Tibial nerve (tissue), 4 donors: ENCODE measurements at regions not wholly inside any gene's neighbourhood (a gene's known extent, or its start where the extent isn't known, plus 50 kb on each side); places are given as distances from the start of the nearest gene placed in this dataset.
A peak's percentile ranks its signal among the peaks of the same experiment; 100 is the strongest.

Source experiments
- DNase-seq, 2 donors: peaks; one replicate each; pipeline ENCODE4 v3.0.0-alpha.2; 2019; ENCODE audit warnings: low spot score in 2 of 2
- H3K27ac ChIP-seq, 4 donors: fragments of 200-600 bp; sonication (generic) in 3 of 4; one replicate each; pipeline ENCODE4 v1.5.1; 2017 to 2019; ENCODE audit warnings: mild to moderate bottlenecking in 1 of 4
- H3K27me3 ChIP-seq, 2 donors: fragments of 200-600 bp; sonication (generic) in 1 of 2; one replicate each; pipeline versions ENCODE4 v1.5.1 to v1.6.0; 2017 to 2019
- H3K36me3 ChIP-seq, 3 donors: fragments of 200-600 bp; sonication (generic); one replicate each; pipeline ENCODE4 v1.5.1; 2018 to 2019
- H3K4me1 ChIP-seq, 4 donors: fragments of 200-600 bp; sonication (generic) in 3 of 4; one replicate each; pipeline ENCODE4 v1.5.1; 2017 to 2019
- H3K4me3 ChIP-seq, 4 donors: fragments of 200-600 bp; sonication (generic) in 3 of 4; one replicate each; pipeline ENCODE4 v1.5.1; 2017 to 2019; ENCODE audit warnings: mild to moderate bottlenecking in 1 of 4, moderate library complexity in 1 of 4
- H3K9me3 ChIP-seq, 4 donors: fragments of 200-600 bp; sonication (generic) in 3 of 4; one replicate each; pipeline ENCODE4 v1.5.1; 2017 to 2019
- CTCF ChIP-seq, 5 experiments: fragments of 200-600 bp in 3 of 5; fragments of 450-650 bp in 2 of 5; sonication (generic) in 3 of 5; IDR thresholded peaks; one replicate each; pipeline ENCODE4 v1.5.1; 2016 to 2019; ENCODE audit warnings: antibody characterized with exemption in 5 of 5, mild to moderate bottlenecking in 3 of 5, moderate library complexity in 2 of 5
- EP300 ChIP-seq, 2 donors: sonication (generic); formaldehyde crosslinking; IDR thresholded peaks; one replicate each; pipeline ENCODE4 v1.6.1; 2017; ENCODE audit warnings: antibody characterized with exemption in 2 of 2, mild to moderate bottlenecking in 1 of 2
- POLR2A ChIP-seq, 2 donors: fragments of 450-650 bp; IDR thresholded peaks; one replicate each; pipeline ENCODE4 v1.6.1; 2017; ENCODE audit warnings: antibody characterized with exemption in 2 of 2, mild to moderate bottlenecking in 2 of 2, moderate library complexity in 2 of 2
- WGBS, 2 donors: methylation state at CpG; one replicate each; pipeline ENCODE4 v1.1.5; 2018; 5-methylcytosine and 5-hydroxymethylcytosine counted together

DNA sequence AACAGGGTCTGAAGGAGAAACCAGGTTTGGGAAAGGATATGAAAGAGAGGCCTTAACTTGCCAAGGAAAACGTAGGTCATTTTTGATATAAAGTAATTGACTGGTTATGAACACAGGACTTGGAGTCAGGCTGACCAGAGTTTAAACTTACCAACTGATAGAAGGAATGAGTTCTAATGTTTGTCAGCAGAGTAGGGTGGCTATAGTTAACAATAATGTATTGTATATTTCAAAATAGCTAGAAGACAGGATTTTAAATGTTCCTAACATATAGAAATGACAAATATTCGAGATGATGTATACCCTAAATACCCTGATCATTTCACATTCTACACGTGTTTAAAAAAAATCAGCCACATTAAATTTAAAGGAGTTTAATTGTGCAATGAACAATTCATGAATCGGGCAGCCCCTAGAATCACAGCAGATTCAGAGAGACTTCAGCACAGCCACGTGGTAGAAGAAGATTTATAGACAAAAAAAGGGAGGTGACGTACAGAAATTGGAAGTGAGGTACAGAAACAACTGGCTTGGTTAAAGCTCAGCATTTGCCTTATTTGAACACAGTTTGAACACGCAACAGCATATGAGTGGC, 52.5 kb upstream of the PLEKHG7 start:
- WGBS, 2 donors = 59 to 64% methylated on average over 7 of the region's 7 CpGs

DNA sequence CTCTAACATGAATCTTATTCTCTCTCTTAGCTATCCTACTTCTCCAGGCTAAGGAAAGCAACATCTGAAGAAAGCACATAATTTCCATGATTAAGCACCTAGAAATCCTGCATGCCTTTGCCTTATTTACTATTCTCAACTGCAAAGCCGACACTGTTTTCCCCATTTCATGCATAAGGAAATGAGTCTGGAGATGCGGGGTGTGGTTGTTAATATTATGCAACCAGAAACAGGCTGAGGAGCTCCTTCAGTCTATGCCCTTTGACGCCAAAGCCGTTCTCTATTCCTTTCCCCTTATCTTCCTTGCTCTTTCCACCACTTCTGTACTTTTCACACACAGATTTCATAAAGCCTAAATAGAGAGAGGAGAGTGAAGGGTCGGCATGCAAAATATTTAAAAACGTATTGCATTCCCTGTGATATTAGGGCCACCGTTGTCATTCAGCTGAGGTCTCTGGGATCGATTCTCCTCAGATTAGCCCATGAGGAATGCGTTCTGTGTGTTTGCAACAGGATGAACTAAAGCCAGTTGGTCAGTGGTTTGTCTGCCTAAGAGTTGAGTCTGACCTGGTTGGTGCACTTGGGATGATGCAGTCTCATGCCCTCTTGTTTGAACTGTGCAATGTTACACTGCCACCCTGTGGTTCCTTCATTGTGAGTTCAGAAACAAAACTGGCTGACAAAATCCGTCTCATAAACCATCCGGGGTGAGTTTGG, 53.1 kb upstream of the PLEKHG7 start:
- peaks cover 0 to 11% (median 2%) of the 10 kb centered on the region in 4 donors for H3K4me1 ChIP-seq
- no peak overlapping the region for H3K4me3 ChIP-seq
- TF ChIP-seq EP300 (IDR thresholded peaks at IDR 0.05) (peak in 1 of 2 donors; percentile 28), POLR2A (IDR thresholded peaks at IDR 0.05) (no peak), CTCF (IDR thresholded peaks at IDR 0.05) (peak; percentile 53 to 85 (median 74))
- H3K27me3 ChIP-seq = no peaks in the 10 kb centered on the region
- 38 to 43% methylated on average over 11 of the region's 11 CpGs for WGBS, 2 donors
- peaks cover 0 to 2% (median 0%) of the 10 kb centered on the region in 4 donors for H3K9me3 ChIP-seq
- H3K27ac ChIP-seq = no peak overlapping the region
- peak in 1 of 2 donors; percentile 77 for DNase-seq
- H3K36me3 ChIP-seq = no peaks in the 10 kb centered on the region

More for the DNA sequence above, 52.5 kb upstream of the PLEKHG7 start:
- H3K4me1 ChIP-seq = peaks cover 0 to 14% (median 2%) of the 10 kb centered on the region in 4 donors
- H3K27me3 ChIP-seq = no peaks in the 10 kb centered on the region
- no peak overlapping the region for H3K4me3 ChIP-seq
- no peaks in the 10 kb centered on the region for H3K9me3 ChIP-seq
- no peak for TF ChIP-seq POLR2A (IDR thresholded peaks at IDR 0.05)
- no peak for TF ChIP-seq EP300 (IDR thresholded peaks at IDR 0.05)
- TF ChIP-seq CTCF (IDR thresholded peaks at IDR 0.05) = no peak
- H3K27ac ChIP-seq = no peak overlapping the region
- no peak for DNase-seq
- no peaks in the 10 kb centered on the region for H3K36me3 ChIP-seq

DNA sequence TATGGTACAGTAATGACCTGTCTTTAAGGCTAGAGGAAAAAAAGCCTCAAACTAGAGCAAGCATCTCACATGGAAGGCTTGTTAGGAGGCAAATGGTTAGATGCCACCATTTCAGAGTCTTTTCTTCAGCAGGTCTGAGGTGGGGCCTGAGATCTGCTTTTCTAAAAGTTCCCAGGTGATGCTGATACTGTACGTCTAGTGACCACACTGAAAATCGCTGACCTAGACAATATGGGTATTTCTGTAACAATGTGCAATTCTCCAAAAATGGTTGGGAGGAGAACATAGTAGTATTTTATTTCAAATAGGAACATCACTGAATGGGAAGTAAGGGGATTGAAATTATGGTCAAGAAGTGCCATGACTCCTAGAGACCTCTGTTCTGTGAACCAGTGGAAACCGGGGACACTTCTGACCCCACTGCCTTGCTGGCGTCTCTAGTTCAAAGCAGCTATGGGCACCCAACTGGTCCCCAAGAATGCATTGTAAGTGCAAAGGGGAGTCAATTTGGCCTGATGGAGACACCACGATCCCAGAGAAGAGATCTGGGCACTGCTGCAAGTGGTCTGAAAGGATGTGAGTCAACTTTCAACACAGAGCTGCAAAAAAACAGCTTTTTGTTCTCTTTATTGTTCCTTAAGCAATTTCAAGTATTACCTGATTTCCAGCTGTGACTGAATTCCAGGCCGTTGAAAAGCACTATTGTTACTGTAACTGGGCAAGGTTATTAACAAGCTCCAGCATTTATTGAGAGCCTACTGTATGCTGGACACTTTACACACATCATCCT, 54.4 kb upstream of the PLEKHG7 start:
- no peak for TF ChIP-seq EP300 (IDR thresholded peaks at IDR 0.05)
- no peak for TF ChIP-seq POLR2A (IDR thresholded peaks at IDR 0.05)
- TF ChIP-seq CTCF (IDR thresholded peaks at IDR 0.05) = no peak
- Histone ChIP-seq H3K27ac (no peak overlapping the region), H3K9me3 (peaks cover 0 to 11% (median 0%) of the 10 kb centered on the region in 4 donors), H3K4me3 (no peak overlapping the region), H3K27me3 (no peaks in the 10 kb centered on the region), H3K36me3 (no peaks in the 10 kb centered on the region), H3K4me1 (peaks cover 0 to 11% (median 2%) of the 10 kb centered on the region in 4 donors)
- WGBS, 2 donors = 75 to 77% methylated on average over 6 of the region's 6 CpGs
- DNase-seq = no peak

- TF ChIP-seq POLR2A (IDR thresholded peaks at IDR 0.05) (no peak), EP300 (IDR thresholded peaks at IDR 0.05) (no peak), CTCF (IDR thresholded peaks at IDR 0.05) (no peak)
- 0 to 24% methylated on average over 1 of the region's 1 CpG for WGBS, 2 donors
- no peaks in the 10 kb centered on the region for H3K27me3 ChIP-seq
- no peaks in the 10 kb centered on the region for H3K36me3 ChIP-seq
- DNase-seq = no peak
- no peak overlapping the region for H3K4me3 ChIP-seq
- H3K9me3 ChIP-seq = peaks cover 0 to 11% (median 0%) of the 10 kb centered on the region in 4 donors
- no peak overlapping the region for H3K27ac ChIP-seq
- no peaks in the 10 kb centered on the region for H3K4me1 ChIP-seq
Observed at GRCh38 chr12:92641291-92641690, 61.5 kb upstream of the PLEKHG7 start.

GRCh38 chr12:92640691-92641090, 62.1 kb upstream of the PLEKHG7 start:
- TF ChIP-seq EP300 (IDR thresholded peaks at IDR 0.05) = no peak
- no peak for TF ChIP-seq CTCF (IDR thresholded peaks at IDR 0.05)
- no peak for TF ChIP-seq POLR2A (IDR thresholded peaks at IDR 0.05)
- Histone ChIP-seq H3K27me3 (no peaks in the 10 kb centered on the region), H3K36me3 (no peaks in the 10 kb centered on the region), H3K27ac (no peak overlapping the region), H3K4me1 (no peaks in the 10 kb centered on the region), H3K9me3 (peaks cover 0 to 11% (median 0%) of the 10 kb centered on the region in 4 donors), H3K4me3 (no peak overlapping the region)
- no peak for DNase-seq
